ENCODE measurements at regions not wholly inside any gene's neighbourhood (a gene's known extent, or its start where the extent isn't known, plus 50 kb on each side); places are given as distances from the start of the nearest gene placed in this dataset.
"Not testable (repeated sequence)": the region's sequence is repeated elsewhere in the genome, so short reads cannot be mapped to it uniquely, and the experiment has no call there.

DNA sequence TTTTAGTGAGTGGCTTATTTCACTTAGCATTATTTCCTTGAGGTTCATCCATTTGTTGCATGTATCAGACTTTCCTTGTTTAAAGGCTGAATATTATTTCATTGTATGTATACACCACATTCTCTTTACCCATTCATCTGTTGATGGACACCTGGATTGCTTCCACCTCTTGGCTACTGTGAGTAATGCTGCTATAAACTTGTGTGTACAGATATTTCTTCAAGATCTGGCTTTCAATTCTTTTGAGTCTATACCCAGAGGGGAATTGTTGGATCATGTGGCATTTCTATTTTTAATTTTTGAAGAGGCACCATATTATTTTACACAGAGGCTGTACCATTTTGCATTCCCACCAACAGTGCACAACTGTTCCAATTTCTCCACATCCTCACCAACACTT, 313.5 kb downstream of the RPLP1 start:
- H3K9ac ChIP-seq, result no peak overlapping the region
- no peaks in the 10 kb centered on the region for H3F3A ChIP-seq (replicated peaks; ENCODE audit: insufficient read depth)
- no peak overlapping the region for H3K4me2 ChIP-seq
- ChIA-PET POLR2A (no interaction called here), CTCF (no interaction called here)
- TF ChIP-seq RAD21 (IDR thresholded peaks at IDR 0.05; ENCODE audit: low read length) (no peak), NRF1 (IDR thresholded peaks at IDR 0.05; ENCODE audit: low read depth, low read length) (no peak), MXI1 (IDR thresholded peaks at IDR 0.05; ENCODE audit: low read depth, low read length) (no peak), TEAD4 (IDR thresholded peaks at IDR 0.05; ENCODE audit: borderline replicate concordance, insufficient read depth) (no peak), SIN3A (IDR thresholded peaks at IDR 0.05; ENCODE audit: borderline replicate concordance, low read depth, low read length) (no peak), FOSL2 (IDR thresholded peaks at IDR 0.05; ENCODE audit: borderline replicate concordance, low read depth) (no peak), ZBTB33 (IDR thresholded peaks at IDR 0.05; ENCODE audit: borderline replicate concordance, low read depth) (no peak), GATA2 (CRISPR knock-in tag; IDR thresholded peaks at IDR 0.05) (no peak)
- TF ChIP-seq, protein P1, sequence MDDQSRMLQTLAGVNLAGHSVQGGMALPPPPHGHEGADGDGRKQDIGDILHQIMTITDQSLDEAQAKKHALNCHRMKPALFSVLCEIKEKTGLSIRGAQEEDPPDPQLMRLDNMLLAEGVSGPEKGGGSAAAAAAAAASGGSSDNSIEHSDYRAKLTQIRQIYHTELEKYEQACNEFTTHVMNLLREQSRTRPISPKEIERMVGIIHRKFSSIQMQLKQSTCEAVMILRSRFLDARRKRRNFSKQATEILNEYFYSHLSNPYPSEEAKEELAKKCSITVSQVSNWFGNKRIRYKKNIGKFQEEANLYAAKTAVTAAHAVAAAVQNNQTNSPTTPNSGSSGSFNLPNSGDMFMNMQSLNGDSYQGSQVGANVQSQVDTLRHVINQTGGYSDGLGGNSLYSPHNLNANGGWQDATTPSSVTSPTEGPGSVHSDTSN (IDR thresholded peaks at IDR 0.05), result no peak
- no peak overlapping the region for H3K27ac ChIP-seq (ENCODE audit: low read depth in 2 of 2, low read length in 1 of 2)
- peaks cover 0 to 2% of the 10 kb centered on the region in 2 experiments; a peak in 1 of 4 replicates for H3K4me1 ChIP-seq (ENCODE audit: control insufficient read depth in 1 of 2, insufficient read depth in 2 of 2, low read depth in 1 of 2, low read length in 1 of 2)
- no peak for DNase-seq
- no peak overlapping the region for H2AFZ ChIP-seq (ENCODE audit: low read depth)
- H3K9me2 ChIP-seq, result no peaks in the 10 kb centered on the region
- H3K9me3 ChIP-seq, result no peaks in the 10 kb centered on the region
- H4K20me1 ChIP-seq (ENCODE audit: insufficient read depth), result no peaks in the 10 kb centered on the region
- no peaks in the 10 kb centered on the region for H3K36me3 ChIP-seq (replicated peaks in 1 of 2; ENCODE audit: control insufficient read depth in 1 of 2, insufficient read depth in 2 of 2, low read length in 1 of 2)
- H3K79me2 ChIP-seq (ENCODE audit: insufficient read depth), result no peaks in the 10 kb centered on the region
- no peak overlapping the region for H3K4me3 ChIP-seq (ENCODE audit: low read depth in 2 of 2, low read length in 1 of 2)
- no peaks in the 10 kb centered on the region for H3K27me3 ChIP-seq (ENCODE audit: insufficient read depth)

- Histone ChIP-seq H3K36me3 (replicated peaks in 1 of 2; ENCODE audit: control insufficient read depth in 1 of 2, insufficient read depth in 2 of 2, low read length in 1 of 2) (no peaks in the 10 kb centered on the region), H3K27me3 (ENCODE audit: insufficient read depth) (no peaks in the 10 kb centered on the region), H3F3A (replicated peaks; ENCODE audit: insufficient read depth) (no peaks in the 10 kb centered on the region), H3K9me3 (no peaks in the 10 kb centered on the region), H3K9me2 (no peaks in the 10 kb centered on the region), H3K27ac (ENCODE audit: low read depth in 2 of 2, low read length in 1 of 2) (no peak overlapping the region), H4K20me1 (ENCODE audit: insufficient read depth) (no peaks in the 10 kb centered on the region), H3K4me3 (ENCODE audit: low read depth in 2 of 2, low read length in 1 of 2) (no peak overlapping the region), H3K4me2 (no peak overlapping the region), H2AFZ (ENCODE audit: low read depth) (no peak overlapping the region), H3K9ac (no peak overlapping the region), H3K4me1 (ENCODE audit: control insufficient read depth in 1 of 2, insufficient read depth in 2 of 2, low read depth in 1 of 2, low read length in 1 of 2) (no peaks in the 10 kb centered on the region), H3K79me2 (ENCODE audit: insufficient read depth) (no peaks in the 10 kb centered on the region)
- ChIA-PET CTCF (no interaction called here), POLR2A (no interaction called here)
- TF ChIP-seq, protein P1 (IDR thresholded peaks at IDR 0.05), result no peak
- TF ChIP-seq USF2 (IDR thresholded peaks at IDR 0.05; ENCODE audit: borderline replicate concordance, low read depth, low read length), result no peak
- TF ChIP-seq RAD21 (IDR thresholded peaks at IDR 0.05; ENCODE audit: low read length), result no peak
- no peak for TF ChIP-seq EZH2phosphoT487 (IDR thresholded peaks at IDR 0.05; ENCODE audit: borderline replicate concordance, low read depth)
- no peak for TF ChIP-seq FOXM1 (IDR thresholded peaks at IDR 0.05; ENCODE audit: low read depth)
- no peak for TF ChIP-seq TCF12 (IDR thresholded peaks at IDR 0.05)
- TF ChIP-seq NFIC (IDR thresholded peaks at IDR 0.05; ENCODE audit: borderline replicate concordance), result no peak
- no peak for TF ChIP-seq USF1 (IDR thresholded peaks at IDR 0.05; ENCODE audit: borderline replicate concordance, low read depth)
- TF ChIP-seq, protein P2, sequence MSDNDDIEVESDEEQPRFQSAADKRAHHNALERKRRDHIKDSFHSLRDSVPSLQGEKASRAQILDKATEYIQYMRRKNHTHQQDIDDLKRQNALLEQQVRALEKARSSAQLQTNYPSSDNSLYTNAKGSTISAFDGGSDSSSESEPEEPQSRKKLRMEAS (IDR thresholded peaks at IDR 0.05; ENCODE audit: low read depth), result no peak
- WGBS (ENCODE audit: low lambda C conversion rate), result 63% methylated on average over 4 of the region's 4 CpGs
- DNase-seq, result no peak
Observed at GRCh38 chr15:69767191-69767590, 314.6 kb downstream of the RPLP1 start.

DNA sequence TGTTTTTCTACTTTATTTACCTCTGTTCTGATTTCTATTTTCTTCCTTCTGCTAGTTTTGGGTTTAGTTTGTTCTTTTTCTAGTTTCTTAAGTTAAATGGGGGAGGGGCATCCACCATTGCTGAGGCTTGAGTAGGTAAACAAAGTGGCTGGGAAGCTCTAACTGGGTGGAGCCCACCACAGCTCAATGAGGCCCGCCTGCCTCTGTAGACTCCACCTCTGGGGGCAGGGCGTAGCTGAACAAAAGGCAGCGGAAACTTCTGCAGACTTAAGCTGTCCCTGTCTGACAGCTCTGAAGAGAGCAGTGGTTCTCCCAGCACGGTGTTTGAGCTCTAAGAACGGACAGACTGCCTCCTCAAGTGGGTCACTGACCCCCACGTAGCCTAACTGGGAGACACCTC, 316.7 kb downstream of the RPLP1 start:
- H3K36me3 ChIP-seq (replicated peaks in 1 of 2; ENCODE audit: control insufficient read depth in 1 of 2, insufficient read depth in 2 of 2, low read length in 1 of 2); CTCF ChIA-PET; H3K79me2 ChIP-seq (ENCODE audit: insufficient read depth); H3K4me2 ChIP-seq; H4K20me1 ChIP-seq (ENCODE audit: insufficient read depth); H3K9me2 ChIP-seq; H3K4me1 ChIP-seq (ENCODE audit: control insufficient read depth in 1 of 2, insufficient read depth in 2 of 2, low read depth in 1 of 2, low read length in 1 of 2); H3K4me3 ChIP-seq (ENCODE audit: low read depth in 2 of 2, low read length in 1 of 2); H3F3A ChIP-seq (replicated peaks; ENCODE audit: insufficient read depth); H3K27me3 ChIP-seq (ENCODE audit: insufficient read depth); H3K27ac ChIP-seq (ENCODE audit: low read depth in 2 of 2, low read length in 1 of 2); H3K9ac ChIP-seq; POLR2A ChIA-PET; H3K9me3 ChIP-seq; DNase-seq; H2AFZ ChIP-seq (ENCODE audit: low read depth): not testable (repeated sequence)
- 45% methylated on average over 4 of the region's 6 CpGs for WGBS (ENCODE audit: low lambda C conversion rate)

Data from SK-N-SH (cell line).